Panc1 (cell line): ENCODE measurements at regions not wholly inside any gene's neighbourhood (a gene's known extent, or its start where the extent isn't known, plus 50 kb on each side); places are given as distances from the start of the nearest gene placed in this dataset.
"Not testable (repeated sequence)": the region's sequence is repeated elsewhere in the genome, so short reads cannot be mapped to it uniquely, and the experiment has no call there.

Experiments
- ATAC-seq: fragments of 200-7000 bp; cut with Tn5 transposase; 2 replicates; pipeline ENCODE4 v1.9.1; 2020; ENCODE audit warnings: mild to moderate bottlenecking, moderate library complexity
- BruUV-seq: library from RNA; stranded (reverse); fragments of 400-500 nt; replicated peaks from 2 replicates; lab custom pipeline; 2021; lab: Mats Ljungman, UMichigan
- CTCF ChIA-PET: fragments of 300-600 bp; sonication (Branson Sonifier 250); formaldehyde crosslinking; loops from one replicate; lab custom pipeline; 2022; ENCODE audit warnings: antibody characterized with exemption; lab: Charles Lee
- POLR2A ChIA-PET: fragments of 300-600 bp; sonication (Branson Sonifier 250); formaldehyde crosslinking; loops from one replicate; lab custom pipeline; 2022; ENCODE audit warnings: antibody characterized with exemption; lab: Charles Lee
- DNase-seq: peaks from one replicate; pipeline ENCODE4 v3.0.0-alpha.2; 2010; ENCODE audit warnings: low read depth, low spot score
- H3K27ac ChIP-seq: 2 replicates; pipeline ENCODE4 v1.5.1; 2011; ENCODE audit warnings: mild to moderate bottlenecking, low read length, inconsistent platforms
- H3K27me3 ChIP-seq: fragments of 200-500 bp; sonication (Bioruptor generic); 2 replicates; pipeline ENCODE4 v1.6.0; 2014; ENCODE audit warnings: low read length, inconsistent platforms; ENCODE audit not compliant: control insufficient read depth, insufficient read depth
- H3K36me3 ChIP-seq: fragments of 200-500 bp; sonication (Bioruptor generic); 2 replicates; pipeline ENCODE4 v1.5.1; 2014; ENCODE audit warnings: inconsistent platforms, mild to moderate bottlenecking, low read length, moderate library complexity; ENCODE audit not compliant: control insufficient read depth, insufficient read depth
- H3K4me1 ChIP-seq: 2 replicates; pipeline ENCODE4 v1.5.1; 2011; ENCODE audit warnings: inconsistent platforms, mild to moderate bottlenecking, low read length, moderate library complexity; ENCODE audit not compliant: control insufficient read depth, insufficient read depth
- H3K4me3 ChIP-seq, 2 experiments: 2 replicates each; pipeline ENCODE4 v1.5.1; 2011 to 2012; ENCODE audit warnings: low read depth in 2 of 2, low read length in 2 of 2, mild to moderate bottlenecking in 2 of 2, inconsistent platforms in 1 of 2, moderate library complexity in 1 of 2
- H3K9me3 ChIP-seq: fragments of 200-500 bp; sonication (Bioruptor generic); 2 replicates; pipeline ENCODE4 v1.5.1; 2014; ENCODE audit warnings: low read depth, mild to moderate bottlenecking, inconsistent platforms, low read length, moderate library complexity; ENCODE audit not compliant: control insufficient read depth, insufficient read depth
- in situ Hi-C: cut with HindIII; loops from 2 replicates; pipeline ENCODE4 v1.10.0; 2016; ENCODE audit warnings: low sequenced_read_pairs, low pct_unique_long_range_greater_than_20kb
- intact Hi-C: fragments of 100-400 bp; cut with micrococcal nuclease; formaldehyde crosslinking; loops from one replicate; pipeline ENCODE4 v1.10.0; 2022; ENCODE audit not compliant: unreplicated experiment

DNA sequence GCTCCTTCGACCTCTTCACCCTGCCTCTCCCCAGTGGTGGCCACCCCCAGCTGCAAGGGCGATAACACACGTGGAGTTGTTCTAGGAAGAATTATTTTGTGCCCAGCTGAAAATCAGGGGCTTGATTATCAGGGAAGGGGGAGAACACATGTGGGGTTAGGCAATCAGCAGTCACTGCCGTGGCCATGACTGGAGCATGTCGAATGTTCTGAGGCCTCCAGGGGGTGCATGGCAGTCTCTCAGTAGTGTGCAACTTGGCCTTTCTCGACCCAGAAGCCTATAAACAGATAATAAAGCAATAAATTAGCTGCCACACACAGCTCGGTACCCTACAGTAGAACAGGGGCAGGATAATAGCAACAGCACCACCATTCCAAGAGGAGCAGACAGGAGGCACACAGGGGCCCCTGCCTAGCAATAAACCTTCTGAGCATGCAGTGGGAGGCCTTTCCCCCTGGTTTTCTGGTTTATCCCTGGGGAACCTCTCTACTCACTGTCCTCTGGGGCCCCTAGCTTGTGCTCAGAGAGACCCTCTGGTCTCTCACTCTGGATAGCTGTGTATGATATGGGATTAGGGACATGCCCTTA is 308.2 kb upstream of the PLGLB2 start:
- in situ Hi-C loops, BruUV-seq, CTCF ChIA-PET, H3K4me1 ChIP-seq, H3K4me3 ChIP-seq, intact Hi-C loops, H3K36me3 ChIP-seq, DNase-seq, POLR2A ChIA-PET, H3K9me3 ChIP-seq, H3K27me3 ChIP-seq, H3K27ac ChIP-seq: not testable (repeated sequence)
- ATAC-seq: peak; percentile 78

DNA sequence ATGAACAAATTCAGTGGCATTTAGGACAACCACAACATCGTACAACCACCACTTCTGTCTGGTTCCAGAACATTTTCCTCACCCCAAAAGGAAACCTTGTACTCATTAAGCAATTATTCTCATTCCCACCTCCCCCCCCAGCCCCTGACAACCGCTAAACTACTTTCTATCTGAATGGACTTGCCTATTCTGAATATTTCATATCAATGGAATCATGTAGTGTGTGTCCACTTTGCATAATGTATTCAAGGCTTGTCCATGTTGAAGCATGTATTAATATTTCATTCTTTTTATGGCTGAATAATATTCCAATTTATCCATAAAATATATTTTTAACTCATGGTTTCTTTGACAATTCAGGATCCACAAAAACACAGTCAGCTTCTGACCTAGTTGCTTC is 307.2 kb upstream of the PLGLB2 start:
- DNase-seq, in situ Hi-C loops, CTCF ChIA-PET, H3K27ac ChIP-seq, H3K36me3 ChIP-seq, H3K4me1 ChIP-seq, H3K9me3 ChIP-seq, H3K27me3 ChIP-seq, intact Hi-C loops, H3K4me3 ChIP-seq, BruUV-seq, ATAC-seq, POLR2A ChIA-PET: not testable (repeated sequence)

DNA sequence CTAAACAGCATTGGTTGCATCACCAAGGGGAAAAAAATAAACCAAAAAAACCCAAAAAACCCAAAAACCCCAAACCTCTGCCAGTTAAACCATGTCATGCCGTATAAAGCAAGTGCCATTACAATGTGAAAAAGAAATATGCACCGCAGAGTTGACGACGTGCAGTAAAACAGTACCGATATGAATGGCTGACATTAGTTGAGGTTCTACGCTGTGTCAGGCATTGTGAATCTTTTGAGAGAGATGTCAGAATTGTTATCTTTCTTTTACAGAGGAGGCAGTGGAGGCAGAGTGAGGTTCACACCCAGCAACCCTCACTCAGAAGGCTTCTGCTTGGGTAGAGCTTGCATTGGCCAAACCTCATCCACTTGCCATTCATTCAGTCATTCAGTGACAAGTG is 306.5 kb upstream of the PLGLB2 start:
- ATAC-seq, CTCF ChIA-PET, H3K4me3 ChIP-seq, POLR2A ChIA-PET, in situ Hi-C loops, BruUV-seq, H3K27me3 ChIP-seq, H3K4me1 ChIP-seq, DNase-seq, intact Hi-C loops, H3K27ac ChIP-seq, H3K9me3 ChIP-seq, H3K36me3 ChIP-seq: not testable (repeated sequence)

DNA sequence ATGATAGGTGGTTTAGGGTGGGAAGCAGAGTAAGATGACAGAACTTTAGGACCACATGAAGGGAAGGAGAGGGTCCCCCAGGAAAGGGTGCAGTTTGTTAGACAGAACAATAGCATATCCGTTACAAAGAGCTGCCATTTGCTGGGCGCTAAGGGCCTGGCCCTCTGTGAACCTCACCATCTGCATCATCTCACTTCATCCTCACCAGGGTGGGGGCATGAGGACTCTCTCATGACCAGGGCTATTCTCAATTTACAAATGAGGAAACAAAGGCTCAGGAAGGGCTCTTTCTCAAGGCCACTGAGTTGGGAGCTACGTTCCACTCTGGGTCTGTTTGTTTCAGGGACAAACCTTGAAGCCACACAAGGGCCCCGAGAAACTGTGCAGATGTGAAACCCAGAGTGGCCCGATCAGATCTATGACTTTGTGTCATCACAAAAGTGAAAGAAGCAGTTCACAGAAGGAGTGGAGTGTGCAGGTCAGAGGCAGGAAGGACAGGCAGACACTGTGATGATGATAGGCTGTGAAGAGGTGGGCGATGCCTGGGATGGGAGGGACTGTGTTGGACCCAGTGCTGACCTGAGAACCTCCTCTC is 304.8 kb upstream of the PLGLB2 start:
- H3K27me3 ChIP-seq, BruUV-seq, CTCF ChIA-PET, ATAC-seq, intact Hi-C loops, H3K27ac ChIP-seq, DNase-seq, H3K4me1 ChIP-seq, in situ Hi-C loops, H3K4me3 ChIP-seq, H3K9me3 ChIP-seq, H3K36me3 ChIP-seq, POLR2A ChIA-PET: not testable (repeated sequence)

DNA sequence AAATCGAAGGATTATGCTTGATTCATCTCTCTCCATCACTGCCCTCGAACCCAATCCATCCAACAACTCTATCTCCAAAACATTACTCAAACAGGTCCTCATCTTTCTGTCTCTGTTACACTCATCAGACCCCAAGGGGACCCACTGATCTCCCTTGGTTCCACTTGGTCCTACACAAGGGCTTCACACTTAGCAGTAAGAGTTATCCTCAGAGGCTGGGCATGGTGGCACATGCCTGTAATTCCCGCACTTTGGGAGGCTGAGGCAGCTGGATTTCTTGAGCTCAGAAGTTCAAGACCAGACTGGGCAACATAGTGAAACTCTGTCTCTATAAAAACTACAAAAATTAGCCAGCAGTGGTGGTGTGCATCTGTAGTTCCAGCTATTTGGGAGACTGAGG is 302.9 kb upstream of the PLGLB2 start:
- BruUV-seq: not testable (repeated sequence)

DNA sequence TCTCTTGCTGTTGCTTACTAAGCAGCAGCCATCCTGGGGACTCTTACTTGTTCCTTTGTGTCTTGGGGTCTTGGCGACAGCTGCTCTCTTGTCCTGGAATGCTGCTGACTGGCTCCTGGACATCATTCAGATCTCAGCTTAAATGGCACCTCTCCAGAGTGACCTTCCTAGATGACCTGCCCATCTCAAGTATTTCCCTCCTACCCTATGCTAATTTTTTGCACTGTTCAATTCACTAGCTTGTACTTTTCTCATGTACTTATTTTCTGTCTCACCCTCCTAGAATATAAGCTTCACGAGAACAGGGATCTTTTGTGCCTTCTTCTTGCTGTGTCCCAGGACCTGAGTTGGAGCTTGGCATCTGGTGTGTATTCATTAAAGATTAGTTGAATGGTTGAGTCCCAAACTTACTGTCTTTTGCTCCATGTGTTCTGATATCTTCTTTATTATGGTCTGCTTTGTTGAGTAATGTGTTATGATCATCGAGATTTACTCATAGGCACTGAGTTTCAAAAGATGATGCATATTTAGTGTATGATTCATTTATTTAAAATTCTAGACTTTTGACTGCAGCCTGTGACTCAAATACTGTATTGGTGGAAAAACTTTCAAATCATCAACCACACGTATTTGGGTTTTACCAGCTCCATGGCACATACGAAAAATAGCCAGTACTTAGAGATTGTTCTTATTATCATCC is 302.1 kb upstream of the PLGLB2 start:
- intact Hi-C loops, BruUV-seq: not testable (repeated sequence)

More for the DNA sequence above, 302.9 kb upstream of the PLGLB2 start:
- H3K4me3 ChIP-seq, DNase-seq, H3K27ac ChIP-seq, POLR2A ChIA-PET, H3K36me3 ChIP-seq, ATAC-seq, H3K4me1 ChIP-seq, intact Hi-C loops, in situ Hi-C loops, CTCF ChIA-PET, H3K9me3 ChIP-seq, H3K27me3 ChIP-seq: not testable (repeated sequence)

DNA sequence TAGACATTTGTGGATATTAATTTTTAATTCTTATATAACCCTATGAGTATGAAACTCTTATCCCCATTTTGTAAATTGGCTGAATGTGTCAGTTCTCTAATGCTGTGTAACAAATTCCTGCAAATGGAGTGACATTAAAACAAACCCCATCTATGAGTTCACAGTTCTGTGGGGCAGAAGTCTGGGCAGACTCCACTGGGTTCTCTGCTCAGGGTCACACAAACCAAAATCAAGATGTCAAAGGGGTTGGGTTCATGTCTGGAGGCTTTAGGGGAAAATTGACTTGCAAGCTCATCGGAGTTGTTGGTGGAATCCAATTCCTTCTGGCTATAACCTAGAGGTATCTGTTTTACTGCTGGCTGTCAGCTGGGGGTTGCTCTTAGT is 301.6 kb upstream of the PLGLB2 start:
- H3K27me3 ChIP-seq, in situ Hi-C loops, BruUV-seq, intact Hi-C loops, CTCF ChIA-PET, H3K4me1 ChIP-seq, H3K4me3 ChIP-seq, H3K36me3 ChIP-seq, ATAC-seq, H3K9me3 ChIP-seq, POLR2A ChIA-PET, DNase-seq, H3K27ac ChIP-seq: not testable (repeated sequence)

More for the DNA sequence above, 302.1 kb upstream of the PLGLB2 start:
- H3K4me1 ChIP-seq, H3K27me3 ChIP-seq, POLR2A ChIA-PET, ATAC-seq, H3K36me3 ChIP-seq, H3K27ac ChIP-seq, DNase-seq, H3K4me3 ChIP-seq, H3K9me3 ChIP-seq, CTCF ChIA-PET, in situ Hi-C loops: not testable (repeated sequence)
